NB4 (cell line): ENCODE measurements at regions not wholly inside any gene's neighbourhood (a gene's known extent, or its start where the extent isn't known, plus 50 kb on each side); places are given as distances from the start of the nearest gene placed in this dataset.

Source experiments
- CTCF ChIP-seq: IDR thresholded peaks from one replicate; pipeline ENCODE4 v1.5.1; 2012; ENCODE audit warnings: low read depth, low read length
- POLR2A ChIP-seq: IDR thresholded peaks from 2 replicates; pipeline ENCODE4 v1.6.1; 2011; ENCODE audit warnings: mild to moderate bottlenecking; ENCODE audit not compliant: insufficient read length; ENCODE audit errors: extremely low read depth

GRCh38 chr3:167125612-167126407 is 254.3 kb downstream of the ZBBX start:
- TF ChIP-seq CTCF (no peak), POLR2A (no peak)
